Liver (tissue), 7 donors: ENCODE measurements at regions not wholly inside any gene's neighbourhood (a gene's known extent, or its start where the extent isn't known, plus 50 kb on each side); places are given as distances from the start of the nearest gene placed in this dataset.

ENCODE experiments used
- DNase-seq: peaks from one replicate; pipeline ENCODE4 v3.0.0-alpha.2; 2017; ENCODE audit warnings: low spot score
- H3K27ac ChIP-seq, 2 donors: one replicate each; pipeline ENCODE4 v1.7.0; 2013; ENCODE audit warnings: inconsistent platforms in 2 of 2, low read length in 2 of 2, control low read depth in 1 of 2, low read depth in 1 of 2, mild to moderate bottlenecking in 1 of 2
- H3K27me3 ChIP-seq, 4 donors: one replicate each; pipeline versions ENCODE4 v1.6.1 to v1.7.0; 2013; ENCODE audit warnings: low read length in 3 of 4, inconsistent platforms in 1 of 4, mild to moderate bottlenecking in 1 of 4, moderate library complexity in 1 of 4; ENCODE audit not compliant: control insufficient read depth in 4 of 4, insufficient read depth in 4 of 4
- H3K36me3 ChIP-seq, 4 donors: one replicate each; pipeline versions ENCODE4 v1.6.1 to v1.7.0; 2013; ENCODE audit warnings: low read length in 3 of 4, mild to moderate bottlenecking in 3 of 4, low read depth in 1 of 4, moderate library complexity in 1 of 4; ENCODE audit not compliant: control insufficient read depth in 4 of 4, insufficient read depth in 3 of 4
- H3K4me1 ChIP-seq, 4 donors: one replicate each; pipeline versions ENCODE4 v1.6.1 to v1.7.0; 2013; ENCODE audit warnings: low read length in 3 of 4, mild to moderate bottlenecking in 3 of 4, moderate library complexity in 1 of 4; ENCODE audit not compliant: control insufficient read depth in 4 of 4, insufficient read depth in 4 of 4
- H3K4me3 ChIP-seq, 3 donors: one replicate each; pipeline versions ENCODE4 v1.6.1 to v1.7.0; 2013; ENCODE audit warnings: low read length in 3 of 3, control low read depth in 1 of 3, low read depth in 1 of 3, mild to moderate bottlenecking in 1 of 3
- H3K9ac ChIP-seq, 2 donors: one replicate each; pipeline ENCODE4 v1.7.0; 2013; ENCODE audit warnings: low read length in 2 of 2, mild to moderate bottlenecking in 2 of 2, moderate library complexity in 2 of 2, control low read depth in 1 of 2, low read depth in 1 of 2
- H3K9me3 ChIP-seq, 4 donors: one replicate each; pipeline versions ENCODE4 v1.6.1 to v1.7.0; 2013; ENCODE audit warnings: low read length in 3 of 4; ENCODE audit not compliant: control insufficient read depth in 4 of 4
- EGR1 ChIP-seq, 2 donors: IDR thresholded peaks; 2 replicates each; pipeline ENCODE4 v1.6.1; 2016 to 2018; ENCODE audit warnings: antibody characterized with exemption in 2 of 2, low read depth in 2 of 2
- FOXA1 ChIP-seq: IDR thresholded peaks from 2 replicates; pipeline ENCODE4 v1.6.1; 2016; ENCODE audit warnings: antibody characterized with exemption
- FOXA2 ChIP-seq: IDR thresholded peaks from 2 replicates; pipeline ENCODE4 v1.6.1; 2016; ENCODE audit warnings: antibody characterized with exemption
- GABPA ChIP-seq, 2 donors: IDR thresholded peaks in 1 of 2; conservative IDR thresholded peaks in 1 of 2; 2 replicates each; pipeline ENCODE4 v1.6.1; 2016; ENCODE audit warnings: antibody characterized with exemption in 2 of 2, mild to moderate bottlenecking in 1 of 2, moderate library complexity in 1 of 2
- HNF4A ChIP-seq, 2 donors: conservative IDR thresholded peaks; 2 replicates each; pipeline ENCODE4 v1.6.1; 2016; ENCODE audit warnings: antibody characterized with exemption in 2 of 2, mild to moderate bottlenecking in 2 of 2
- HNF4G ChIP-seq: IDR thresholded peaks from 2 replicates; pipeline ENCODE4 v1.6.1; 2016; ENCODE audit warnings: antibody characterized with exemption
- JUND ChIP-seq, 2 donors: IDR thresholded peaks; 2 replicates each; pipeline ENCODE4 v1.6.1; 2016; ENCODE audit warnings: antibody characterized with exemption in 2 of 2
- NR2F2 ChIP-seq: IDR thresholded peaks from 2 replicates; pipeline ENCODE4 v1.6.1; 2016; ENCODE audit warnings: antibody characterized with exemption
- RXRA ChIP-seq, 2 donors: IDR thresholded peaks; 2 replicates each; pipeline ENCODE4 v1.6.1; 2017 to 2018; ENCODE audit warnings: antibody characterized with exemption in 2 of 2, mild to moderate bottlenecking in 1 of 2
- SP1 ChIP-seq: IDR thresholded peaks from 2 replicates; pipeline ENCODE4 v1.6.1; 2018; ENCODE audit warnings: antibody characterized with exemption, mild to moderate bottlenecking
- TAF1 ChIP-seq: conservative IDR thresholded peaks from 2 replicates; pipeline ENCODE4 v1.6.1; 2016; ENCODE audit warnings: antibody characterized with exemption, mild to moderate bottlenecking
- YY1 ChIP-seq: IDR thresholded peaks from 2 replicates; pipeline ENCODE4 v1.6.1; 2016; ENCODE audit warnings: antibody characterized with exemption, mild to moderate bottlenecking
- WGBS: extraction: QIAGEN DNeasy Blood & Tissue Kit; methylation state at CpG from one replicate; pipeline ENCODE4 v1.1.7; 2013; 5-methylcytosine and 5-hydroxymethylcytosine counted together
- TF ChIP-seq, protein P1 (sequence below): IDR thresholded peaks from 2 replicates; pipeline ENCODE4 v1.6.1; 2016; ENCODE audit warnings: antibody characterized with exemption, mild to moderate bottlenecking
- TF ChIP-seq, protein P2 (sequence below): IDR thresholded peaks from 2 replicates; pipeline ENCODE4 v1.6.1; 2016; ENCODE audit warnings: antibody characterized with exemption
- TF ChIP-seq, protein P3 (sequence below): IDR thresholded peaks from 2 replicates; pipeline ENCODE4 v1.6.1; 2016; ENCODE audit warnings: antibody characterized with exemption
- donor health status: healthy.
- donor health status: healthy.
- donor health status: healthy.
- donor health status: healthy.

- 96% methylated on average over 1 of the region's 1 CpG for WGBS
- Histone ChIP-seq H3K9me3 (no peaks in the 10 kb centered on the region), H3K4me1 (no peaks in the 10 kb centered on the region), H3K27me3 (no peaks in the 10 kb centered on the region), H3K9ac (no peak overlapping the region), H3K36me3 (no peaks in the 10 kb centered on the region), H3K4me3 (no peak overlapping the region), H3K27ac (no peak overlapping the region)
- no peak for DNase-seq
- TF ChIP-seq FOXA2 = no peak
- no peak for TF ChIP-seq FOXA1
- TF ChIP-seq JUND (IDR thresholded peaks at IDR 0.05) = no peak
- TF ChIP-seq, protein P1, sequence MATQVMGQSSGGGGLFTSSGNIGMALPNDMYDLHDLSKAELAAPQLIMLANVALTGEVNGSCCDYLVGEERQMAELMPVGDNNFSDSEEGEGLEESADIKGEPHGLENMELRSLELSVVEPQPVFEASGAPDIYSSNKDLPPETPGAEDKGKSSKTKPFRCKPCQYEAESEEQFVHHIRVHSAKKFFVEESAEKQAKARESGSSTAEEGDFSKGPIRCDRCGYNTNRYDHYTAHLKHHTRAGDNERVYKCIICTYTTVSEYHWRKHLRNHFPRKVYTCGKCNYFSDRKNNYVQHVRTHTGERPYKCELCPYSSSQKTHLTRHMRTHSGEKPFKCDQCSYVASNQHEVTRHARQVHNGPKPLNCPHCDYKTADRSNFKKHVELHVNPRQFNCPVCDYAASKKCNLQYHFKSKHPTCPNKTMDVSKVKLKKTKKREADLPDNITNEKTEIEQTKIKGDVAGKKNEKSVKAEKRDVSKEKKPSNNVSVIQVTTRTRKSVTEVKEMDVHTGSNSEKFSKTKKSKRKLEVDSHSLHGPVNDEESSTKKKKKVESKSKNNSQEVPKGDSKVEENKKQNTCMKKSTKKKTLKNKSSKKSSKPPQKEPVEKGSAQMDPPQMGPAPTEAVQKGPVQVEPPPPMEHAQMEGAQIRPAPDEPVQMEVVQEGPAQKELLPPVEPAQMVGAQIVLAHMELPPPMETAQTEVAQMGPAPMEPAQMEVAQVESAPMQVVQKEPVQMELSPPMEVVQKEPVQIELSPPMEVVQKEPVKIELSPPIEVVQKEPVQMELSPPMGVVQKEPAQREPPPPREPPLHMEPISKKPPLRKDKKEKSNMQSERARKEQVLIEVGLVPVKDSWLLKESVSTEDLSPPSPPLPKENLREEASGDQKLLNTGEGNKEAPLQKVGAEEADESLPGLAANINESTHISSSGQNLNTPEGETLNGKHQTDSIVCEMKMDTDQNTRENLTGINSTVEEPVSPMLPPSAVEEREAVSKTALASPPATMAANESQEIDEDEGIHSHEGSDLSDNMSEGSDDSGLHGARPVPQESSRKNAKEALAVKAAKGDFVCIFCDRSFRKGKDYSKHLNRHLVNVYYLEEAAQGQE = no peak
- TF ChIP-seq YY1 = no peak
- no peak for TF ChIP-seq RXRA (IDR thresholded peaks at IDR 0.05)
- TF ChIP-seq, protein P2, sequence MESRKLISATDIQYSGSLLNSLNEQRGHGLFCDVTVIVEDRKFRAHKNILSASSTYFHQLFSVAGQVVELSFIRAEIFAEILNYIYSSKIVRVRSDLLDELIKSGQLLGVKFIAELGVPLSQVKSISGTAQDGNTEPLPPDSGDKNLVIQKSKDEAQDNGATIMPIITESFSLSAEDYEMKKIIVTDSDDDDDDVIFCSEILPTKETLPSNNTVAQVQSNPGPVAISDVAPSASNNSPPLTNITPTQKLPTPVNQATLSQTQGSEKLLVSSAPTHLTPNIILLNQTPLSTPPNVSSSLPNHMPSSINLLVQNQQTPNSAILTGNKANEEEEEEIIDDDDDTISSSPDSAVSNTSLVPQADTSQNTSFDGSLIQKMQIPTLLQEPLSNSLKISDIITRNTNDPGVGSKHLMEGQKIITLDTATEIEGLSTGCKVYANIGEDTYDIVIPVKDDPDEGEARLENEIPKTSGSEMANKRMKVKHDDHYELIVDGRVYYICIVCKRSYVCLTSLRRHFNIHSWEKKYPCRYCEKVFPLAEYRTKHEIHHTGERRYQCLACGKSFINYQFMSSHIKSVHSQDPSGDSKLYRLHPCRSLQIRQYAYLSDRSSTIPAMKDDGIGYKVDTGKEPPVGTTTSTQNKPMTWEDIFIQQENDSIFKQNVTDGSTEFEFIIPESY = no peak
- TF ChIP-seq HNF4G = no peak
- TF ChIP-seq SP1 = no peak
These were observed 147.5 kb upstream of the TSLP start for GRCh38 chr5:110923971-110924370.

DNA sequence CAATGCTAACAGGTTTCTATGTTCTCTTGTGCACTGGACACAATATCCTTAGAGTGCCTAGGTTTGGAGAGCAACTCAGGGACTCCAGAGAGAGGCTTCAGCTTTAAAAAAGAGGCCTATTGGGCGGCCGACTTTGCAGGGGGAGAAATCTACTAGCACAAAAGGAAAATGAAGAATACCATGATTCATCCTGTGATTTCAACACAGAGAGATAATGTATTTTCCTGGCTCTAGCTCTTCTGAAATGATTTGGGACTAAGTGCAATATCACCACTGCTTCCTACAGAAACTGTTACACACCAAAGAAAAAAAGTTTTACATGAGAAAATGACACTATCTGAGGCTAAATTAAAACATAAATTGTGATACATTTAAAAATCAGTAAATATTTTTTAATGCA lies 146.1 kb upstream of the TSLP start:
- 89% methylated on average over 2 of the region's 2 CpGs for WGBS
- no peak overlapping the region for H3K4me3 ChIP-seq
- no peak overlapping the region for H3K27ac ChIP-seq
- no peaks in the 10 kb centered on the region for H3K36me3 ChIP-seq
- no peak for DNase-seq
- H3K4me1 ChIP-seq = no peaks in the 10 kb centered on the region
- H3K9ac ChIP-seq = no peak overlapping the region
- H3K27me3 ChIP-seq = no peaks in the 10 kb centered on the region
- H3K9me3 ChIP-seq = no peaks in the 10 kb centered on the region
- TF ChIP-seq FOXA1 = no peak
- no peak for TF ChIP-seq JUND (IDR thresholded peaks at IDR 0.05)
- no peak for TF ChIP-seq NR2F2
- no peak for TF ChIP-seq TAF1
- TF ChIP-seq YY1 = no peak
- no peak for TF ChIP-seq HNF4A (conservative IDR thresholded peaks at IDR 0.05)
- TF ChIP-seq, protein P3, sequence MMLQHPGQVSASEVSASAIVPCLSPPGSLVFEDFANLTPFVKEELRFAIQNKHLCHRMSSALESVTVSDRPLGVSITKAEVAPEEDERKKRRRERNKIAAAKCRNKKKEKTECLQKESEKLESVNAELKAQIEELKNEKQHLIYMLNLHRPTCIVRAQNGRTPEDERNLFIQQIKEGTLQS = no peak
- TF ChIP-seq RXRA (IDR thresholded peaks at IDR 0.05) = no peak
- no peak for TF ChIP-seq GABPA (IDR thresholded peaks at IDR 0.05 in 1 of 2, conservative IDR thresholded peaks at IDR 0.05 in 1 of 2)
- no peak for TF ChIP-seq EGR1 (IDR thresholded peaks at IDR 0.05; ENCODE audit: low read depth in 2 of 2)
- TF ChIP-seq HNF4G = no peak
- no peak for TF ChIP-seq SP1
- TF ChIP-seq, protein P2 = no peak
- TF ChIP-seq, protein P1 = no peak
- TF ChIP-seq FOXA2 = no peak
